Osteoblast (primary cell): ENCODE measurements at regions not wholly inside any gene's neighbourhood (a gene's known extent, or its start where the extent isn't known, plus 50 kb on each side); places are given as distances from the start of the nearest gene placed in this dataset.
"Not testable (repeated sequence)": the region's sequence is repeated elsewhere in the genome, so short reads cannot be mapped to it uniquely, and the experiment has no call there.

Source experiments
- DNase-seq: peaks from one replicate; pipeline ENCODE4 v3.0.0; 2011; ENCODE audit warnings: low spot score, mixed read lengths; ENCODE audit not compliant: insufficient read length; ENCODE audit errors: missing footprints
- H2AFZ ChIP-seq: 2 replicates; pipeline ENCODE4 v1.6.0; 2011; ENCODE audit warnings: mild to moderate bottlenecking, low read length
- H3K27ac ChIP-seq: 2 replicates; pipeline ENCODE4 v1.5.1; 2011; ENCODE audit warnings: mild to moderate bottlenecking, low read depth, low read length, moderate library complexity
- H3K27me3 ChIP-seq: 2 replicates; pipeline ENCODE4 v1.6.0; 2012; ENCODE audit warnings: mild to moderate bottlenecking, control low read depth, inconsistent platforms, low read length, moderate library complexity; ENCODE audit not compliant: insufficient read depth
- H3K36me3 ChIP-seq: 2 replicates; pipeline ENCODE4 v1.5.1; 2011; ENCODE audit warnings: mild to moderate bottlenecking, low read length, control low read depth, moderate library complexity; ENCODE audit not compliant: insufficient read depth
- H3K4me1 ChIP-seq: 2 replicates; pipeline ENCODE4 v1.5.1; 2011; ENCODE audit warnings: mild to moderate bottlenecking, low read length, control low read depth, moderate library complexity; ENCODE audit not compliant: insufficient read depth
- H3K4me2 ChIP-seq: 2 replicates; pipeline ENCODE4 v1.6.0; 2011; ENCODE audit warnings: mild to moderate bottlenecking, low read length; ENCODE audit not compliant: insufficient read depth
- H3K4me3 ChIP-seq: fragments of 200-600 bp; sonication (generic); 3 replicates; pipeline ENCODE4 v1.5.1; 2012; ENCODE audit warnings: mild to moderate bottlenecking, low read length, inconsistent platforms; ENCODE audit not compliant: insufficient read depth
- H3K79me2 ChIP-seq: 2 replicates; pipeline ENCODE4 v1.6.0; 2012; ENCODE audit warnings: mild to moderate bottlenecking, low read length, control low read depth, inconsistent platforms; ENCODE audit not compliant: insufficient read depth
- H3K9me3 ChIP-seq: 2 replicates; pipeline ENCODE4 v1.5.1; 2011; ENCODE audit warnings: low read depth, low read length, control low read depth
- H4K20me1 ChIP-seq: 2 replicates; pipeline ENCODE4 v1.6.0; 2012; ENCODE audit warnings: mild to moderate bottlenecking, low read length, control low read depth; ENCODE audit not compliant: insufficient read depth
- CTCF ChIP-seq: IDR thresholded peaks from 2 replicates; pipeline ENCODE4 v1.5.1; 2011; ENCODE audit warnings: mild to moderate bottlenecking, low read depth, low read length, moderate library complexity; ENCODE audit errors: extremely low read depth

DNA sequence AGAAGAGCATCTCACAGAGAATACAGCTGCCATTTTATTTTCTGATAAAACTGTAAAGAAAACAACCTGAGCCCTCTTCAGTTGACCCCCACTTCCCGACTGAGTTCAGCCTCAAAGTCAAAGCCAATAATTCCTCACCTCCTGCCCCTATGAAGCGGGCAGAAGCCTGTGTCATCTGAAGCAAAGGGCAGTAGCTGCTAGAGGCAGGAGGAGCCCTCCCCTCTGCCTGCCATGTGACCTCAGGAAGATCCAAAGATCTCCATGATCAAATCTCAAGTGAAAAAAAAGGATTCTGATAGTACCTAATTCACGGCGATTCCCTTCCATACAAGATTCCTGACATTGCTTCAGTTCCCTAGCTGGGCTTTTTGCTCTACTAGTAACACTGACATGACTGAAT is 223.1 kb upstream of the CAND1 start:
- no peak for TF ChIP-seq CTCF
- Histone ChIP-seq H3K4me3 (no peak overlapping the region), H3K4me1 (no peaks in the 10 kb centered on the region), H3K4me2 (no peak overlapping the region), H3K27ac (no peak overlapping the region), H3K36me3 (no peaks in the 10 kb centered on the region), H3K27me3 (no peaks in the 10 kb centered on the region), H4K20me1 (no peaks in the 10 kb centered on the region), H2AFZ (no peak overlapping the region), H3K79me2 (no peaks in the 10 kb centered on the region), H3K9me3 (no peaks in the 10 kb centered on the region)
- no peak for DNase-seq

- Histone ChIP-seq H3K36me3 (no peaks in the 10 kb centered on the region), H3K9me3 (no peaks in the 10 kb centered on the region), H3K4me2 (no peak overlapping the region), H3K4me3 (no peak overlapping the region), H2AFZ (no peak overlapping the region), H3K27ac (no peak overlapping the region), H4K20me1 (no peaks in the 10 kb centered on the region), H3K27me3 (no peaks in the 10 kb centered on the region), H3K79me2 (no peaks in the 10 kb centered on the region), H3K4me1 (no peaks in the 10 kb centered on the region)
- no peak for TF ChIP-seq CTCF
- no peak for DNase-seq
Measured at GRCh38 chr12:67047634-67048033, 221.5 kb upstream of the CAND1 start.

- Histone ChIP-seq H3K27ac (no peak overlapping the region), H3K79me2 (no peaks in the 10 kb centered on the region), H3K4me3 (no peak overlapping the region), H3K4me2 (no peak overlapping the region), H3K9me3 (no peaks in the 10 kb centered on the region), H4K20me1 (no peaks in the 10 kb centered on the region), H2AFZ (no peak overlapping the region), H3K36me3 (no peaks in the 10 kb centered on the region), H3K27me3 (no peaks in the 10 kb centered on the region), H3K4me1 (no peaks in the 10 kb centered on the region)
- no peak for DNase-seq
- TF ChIP-seq CTCF: no peak
Measured at GRCh38 chr12:67048371-67048770, 220.8 kb upstream of the CAND1 start.

GRCh38 chr12:67049199-67049598 is 220.0 kb upstream of the CAND1 start:
- not testable (repeated sequence) for H3K27ac ChIP-seq, H2AFZ ChIP-seq, H3K9me3 ChIP-seq, H3K36me3 ChIP-seq, H3K27me3 ChIP-seq, H3K4me2 ChIP-seq, DNase-seq, H3K4me3 ChIP-seq, H3K79me2 ChIP-seq, H4K20me1 ChIP-seq, H3K4me1 ChIP-seq

- Histone ChIP-seq H4K20me1 (no peaks in the 10 kb centered on the region), H3K27me3 (no peaks in the 10 kb centered on the region), H3K36me3 (no peaks in the 10 kb centered on the region), H3K4me1 (no peaks in the 10 kb centered on the region), H3K27ac (no peak overlapping the region), H3K79me2 (no peaks in the 10 kb centered on the region), H3K9me3 (no peaks in the 10 kb centered on the region), H3K4me3 (no peak overlapping the region), H3K4me2 (no peak overlapping the region), H2AFZ (no peak overlapping the region)
- TF ChIP-seq CTCF: no peak
- no peak for DNase-seq
Measured at GRCh38 chr12:67052981-67053380, 216.2 kb upstream of the CAND1 start.
